Loucy (cell line): ENCODE measurements at regions not wholly inside any gene's neighbourhood (a gene's known extent, or its start where the extent isn't known, plus 50 kb on each side); places are given as distances from the start of the nearest gene placed in this dataset.

ENCODE experiments used
- EZH2phosphoT487 ChIP-seq: fragments of 200-600 bp; IDR thresholded peaks from 2 replicates; pipeline ENCODE4 v1.6.1; 2018; ENCODE audit warnings: antibody characterized with exemption, mild to moderate bottlenecking, moderate library complexity, borderline replicate concordance
- TF ChIP-seq, protein P1 (sequence below): fragments of 200-600 bp; sonication (generic); conservative IDR thresholded peaks from 2 replicates; pipeline ENCODE4 v1.5.1; 2014; ENCODE audit warnings: mild to moderate bottlenecking, antibody characterized with exemption, low read length

DNA sequence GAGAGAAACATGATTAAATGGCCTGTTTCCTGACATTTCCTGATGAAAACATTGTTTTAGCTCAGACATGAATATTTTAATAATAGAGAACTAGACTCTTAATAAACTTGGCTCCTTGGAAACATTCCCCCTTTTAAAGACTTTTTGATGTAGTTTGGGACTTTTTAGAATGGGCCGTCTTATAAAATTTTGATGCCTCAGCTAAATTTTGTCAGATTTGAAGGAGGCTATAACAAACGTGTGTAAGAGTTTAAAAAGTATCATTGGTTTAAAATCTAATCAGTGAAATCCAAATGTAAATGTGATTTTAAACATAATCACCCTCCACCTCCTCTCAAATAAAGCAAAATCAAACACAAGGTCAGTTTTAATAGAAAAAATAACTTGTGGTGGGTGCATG is 200.9 kb downstream of the CLIC5 start:
- TF ChIP-seq, protein P1, sequence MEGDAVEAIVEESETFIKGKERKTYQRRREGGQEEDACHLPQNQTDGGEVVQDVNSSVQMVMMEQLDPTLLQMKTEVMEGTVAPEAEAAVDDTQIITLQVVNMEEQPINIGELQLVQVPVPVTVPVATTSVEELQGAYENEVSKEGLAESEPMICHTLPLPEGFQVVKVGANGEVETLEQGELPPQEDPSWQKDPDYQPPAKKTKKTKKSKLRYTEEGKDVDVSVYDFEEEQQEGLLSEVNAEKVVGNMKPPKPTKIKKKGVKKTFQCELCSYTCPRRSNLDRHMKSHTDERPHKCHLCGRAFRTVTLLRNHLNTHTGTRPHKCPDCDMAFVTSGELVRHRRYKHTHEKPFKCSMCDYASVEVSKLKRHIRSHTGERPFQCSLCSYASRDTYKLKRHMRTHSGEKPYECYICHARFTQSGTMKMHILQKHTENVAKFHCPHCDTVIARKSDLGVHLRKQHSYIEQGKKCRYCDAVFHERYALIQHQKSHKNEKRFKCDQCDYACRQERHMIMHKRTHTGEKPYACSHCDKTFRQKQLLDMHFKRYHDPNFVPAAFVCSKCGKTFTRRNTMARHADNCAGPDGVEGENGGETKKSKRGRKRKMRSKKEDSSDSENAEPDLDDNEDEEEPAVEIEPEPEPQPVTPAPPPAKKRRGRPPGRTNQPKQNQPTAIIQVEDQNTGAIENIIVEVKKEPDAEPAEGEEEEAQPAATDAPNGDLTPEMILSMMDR = no peak
- no peak for TF ChIP-seq EZH2phosphoT487
